DMS114 treated with DMSO at 0.1 percent for 48 hours (cell line): ENCODE measurements at regions not wholly inside any gene's neighbourhood (a gene's known extent, or its start where the extent isn't known, plus 50 kb on each side); places are given as distances from the start of the nearest gene placed in this dataset.

Experiments
- DNase-seq: peaks from one replicate; lab custom pipeline; 2025; ENCODE audit not compliant: unreplicated experiment; lab: John Stamatoyannopoulos, UW

DNA sequence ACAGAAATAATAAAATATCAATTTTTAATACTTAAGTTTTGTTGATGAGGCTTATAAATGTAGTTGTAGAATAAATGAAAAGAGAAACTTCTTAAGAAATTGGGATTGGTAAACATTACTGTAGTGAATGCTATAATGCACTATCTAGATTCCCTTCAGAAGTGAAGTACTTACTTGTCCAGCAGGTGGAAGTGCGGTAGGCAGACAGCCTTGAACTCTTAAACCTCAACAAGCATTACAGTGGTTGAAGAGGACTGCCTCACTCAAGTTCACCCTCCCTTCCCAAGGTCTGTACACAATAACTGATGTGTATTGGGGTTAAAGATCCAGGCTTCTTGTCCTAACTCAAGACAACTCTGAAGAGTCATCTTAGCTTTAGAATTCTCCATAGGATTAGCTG lies 931.0 kb upstream of the LRRTM1 start:
- no peak for DNase-seq

DNA sequence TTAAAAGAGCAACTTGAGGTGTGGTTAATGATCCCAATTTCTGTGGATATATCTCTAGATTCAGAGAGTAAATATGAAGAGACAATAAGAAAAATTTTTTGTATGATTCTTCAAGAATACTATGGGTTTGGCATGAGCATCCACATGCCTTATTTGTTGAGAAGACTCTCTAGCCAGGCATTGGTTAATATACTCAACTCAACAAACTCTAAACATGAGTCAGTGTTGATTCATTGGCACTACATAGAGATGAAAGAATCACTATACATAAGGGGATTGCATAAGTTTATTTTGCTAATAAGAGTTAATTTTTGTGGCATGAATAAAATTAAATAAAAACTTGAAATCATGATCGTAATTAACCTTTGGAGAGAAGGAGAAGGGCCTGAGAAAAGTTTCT lies 930.2 kb upstream of the LRRTM1 start:
- DNase-seq = no peak

DNA sequence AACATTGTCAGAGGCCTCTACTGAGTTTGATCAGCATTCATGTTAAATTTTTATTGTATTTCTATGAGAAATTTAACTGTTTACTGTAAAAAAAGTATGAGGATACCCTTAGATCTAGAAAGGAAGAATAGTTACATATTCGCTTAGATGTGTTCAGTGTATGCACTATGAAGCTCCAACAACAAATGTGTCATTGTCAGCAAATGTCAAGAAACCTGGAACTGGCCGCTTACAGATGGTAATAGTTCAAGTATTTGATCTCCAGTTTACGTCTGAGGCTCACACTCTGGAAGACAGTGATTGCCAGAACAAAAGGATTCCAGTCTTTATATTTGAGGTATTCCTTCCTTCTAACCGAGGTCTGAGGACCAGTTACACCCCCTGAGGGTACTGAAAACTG lies 921.2 kb upstream of the LRRTM1 start:
- no peak for DNase-seq

DNA sequence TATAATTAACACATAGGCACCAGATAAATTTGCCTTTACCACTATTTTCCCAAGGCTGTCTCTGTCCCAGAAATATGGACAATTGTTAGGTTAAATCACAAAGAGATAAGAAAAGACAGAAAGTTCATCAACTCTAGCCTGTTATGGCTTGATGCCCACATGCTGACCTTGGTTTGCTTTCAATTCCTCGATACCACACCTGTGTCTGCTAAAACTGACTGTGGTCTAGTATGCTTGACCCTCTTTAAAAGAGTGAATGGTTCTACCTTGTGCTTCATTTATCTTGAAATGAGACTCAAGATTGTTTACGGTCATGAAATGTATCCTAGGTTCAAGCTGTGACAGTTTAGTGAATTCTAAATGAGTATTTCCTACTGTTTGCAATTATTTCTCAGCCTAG lies 909.0 kb upstream of the LRRTM1 start:
- no peak for DNase-seq

DNA sequence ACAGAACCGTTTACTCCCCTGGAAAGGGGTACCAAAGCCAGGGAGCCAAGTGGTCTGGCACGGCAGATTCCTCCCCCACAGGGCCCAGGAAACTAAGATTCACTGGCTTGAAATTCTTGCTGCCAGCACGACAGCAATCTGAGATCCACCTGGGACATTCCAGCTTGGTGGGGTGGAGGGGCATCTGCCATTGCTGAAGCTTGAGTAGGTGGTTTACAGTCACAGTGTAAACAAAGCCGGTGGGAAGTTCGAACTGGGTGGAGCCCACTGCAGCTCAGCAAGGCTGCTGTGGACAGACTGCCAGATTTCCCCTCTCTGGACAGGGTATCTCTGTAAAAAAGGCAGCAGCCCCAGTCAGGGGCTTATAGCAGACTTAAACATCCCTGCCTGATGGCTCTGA lies 901.7 kb upstream of the LRRTM1 start:
- DNase-seq = no peak

DNA sequence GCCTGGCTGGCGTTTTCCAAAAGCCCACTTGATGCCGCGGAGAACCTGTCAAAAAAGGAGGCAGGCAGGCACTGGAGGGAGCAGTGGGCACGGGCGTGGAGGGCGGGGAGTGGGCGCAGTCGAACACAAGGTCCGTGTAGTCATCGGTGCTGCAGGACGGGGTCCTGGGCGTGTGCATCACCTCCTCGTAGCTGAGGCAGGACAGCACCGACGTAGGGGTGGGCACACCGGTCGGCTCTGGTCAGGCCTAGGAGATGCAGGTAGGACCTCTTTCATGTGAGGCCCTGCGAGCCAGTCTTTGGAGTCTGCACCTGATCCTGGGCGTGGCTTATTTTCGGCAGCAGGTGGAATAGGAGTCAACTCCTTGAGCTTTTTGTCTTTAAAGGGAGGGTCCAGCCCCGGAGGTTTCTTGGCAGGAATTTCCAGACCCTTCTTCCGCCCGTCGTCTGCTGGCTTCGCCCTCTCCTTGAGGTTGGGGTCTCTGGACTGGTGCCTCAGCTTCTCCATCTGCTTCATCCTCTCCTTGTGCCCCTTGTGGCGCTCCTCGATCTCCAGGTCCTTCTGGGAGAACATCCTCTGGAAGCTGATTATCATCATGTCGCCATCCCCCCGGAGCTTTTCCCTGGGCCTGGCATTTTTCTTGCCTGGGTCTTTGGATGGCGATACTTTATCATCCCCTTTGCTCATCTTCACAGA lies 892.5 kb upstream of the LRRTM1 start:
- no peak for DNase-seq

DNA sequence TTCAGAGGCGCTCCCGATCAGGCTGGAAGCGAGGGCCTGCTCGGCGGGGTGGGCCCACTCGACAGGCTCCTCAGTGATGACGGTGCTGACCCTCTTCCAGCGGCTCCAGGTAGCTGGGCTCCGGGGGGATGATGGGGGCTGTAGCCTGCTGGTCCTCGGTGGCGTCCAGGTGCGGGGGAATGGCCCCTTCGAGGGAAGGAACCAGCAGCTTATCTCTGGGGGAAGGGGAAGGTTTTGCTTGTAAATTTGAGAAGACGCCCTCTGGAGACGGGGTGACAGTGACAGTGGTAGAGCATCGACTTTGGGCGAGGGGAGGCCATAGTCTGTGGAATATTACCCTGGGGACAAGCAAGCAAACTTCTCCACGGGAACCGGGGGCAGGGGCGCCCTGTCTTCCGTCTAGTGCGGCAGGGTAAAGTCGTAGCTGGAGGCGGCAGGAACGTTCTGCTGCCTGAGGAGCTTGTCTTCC lies 891.9 kb upstream of the LRRTM1 start:
- no peak for DNase-seq

DNA sequence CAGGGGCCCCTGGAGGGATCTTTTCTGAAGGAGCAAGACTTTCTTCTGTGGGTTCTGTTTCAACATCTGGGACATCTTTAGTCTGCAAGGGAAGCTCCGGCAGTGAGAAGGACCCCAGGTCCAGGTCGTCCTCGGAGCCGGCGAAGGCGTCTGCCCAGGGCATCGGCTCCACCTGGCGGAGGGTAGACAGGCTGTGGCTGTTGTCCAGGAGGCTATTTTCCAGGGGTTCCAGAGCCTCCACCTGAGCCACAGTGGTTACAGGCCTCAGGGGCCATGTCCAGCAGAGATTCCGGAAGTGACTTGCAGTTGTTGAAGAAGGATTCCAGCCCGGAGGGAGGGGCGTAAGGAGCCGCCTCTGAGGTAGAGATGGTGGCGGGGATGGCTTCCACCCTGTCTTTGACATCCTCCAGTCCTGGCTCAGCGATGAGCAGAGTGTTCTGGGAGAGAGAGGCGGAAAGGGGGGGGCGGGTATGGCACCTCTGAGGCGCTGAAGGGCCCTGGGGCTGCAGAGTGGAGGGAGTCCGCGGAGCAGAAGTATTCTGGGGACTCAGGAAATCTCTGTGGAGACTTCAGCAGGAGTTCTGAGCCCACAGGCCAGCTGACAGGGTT lies 891.3 kb upstream of the LRRTM1 start:
- DNase-seq = no peak

DNA sequence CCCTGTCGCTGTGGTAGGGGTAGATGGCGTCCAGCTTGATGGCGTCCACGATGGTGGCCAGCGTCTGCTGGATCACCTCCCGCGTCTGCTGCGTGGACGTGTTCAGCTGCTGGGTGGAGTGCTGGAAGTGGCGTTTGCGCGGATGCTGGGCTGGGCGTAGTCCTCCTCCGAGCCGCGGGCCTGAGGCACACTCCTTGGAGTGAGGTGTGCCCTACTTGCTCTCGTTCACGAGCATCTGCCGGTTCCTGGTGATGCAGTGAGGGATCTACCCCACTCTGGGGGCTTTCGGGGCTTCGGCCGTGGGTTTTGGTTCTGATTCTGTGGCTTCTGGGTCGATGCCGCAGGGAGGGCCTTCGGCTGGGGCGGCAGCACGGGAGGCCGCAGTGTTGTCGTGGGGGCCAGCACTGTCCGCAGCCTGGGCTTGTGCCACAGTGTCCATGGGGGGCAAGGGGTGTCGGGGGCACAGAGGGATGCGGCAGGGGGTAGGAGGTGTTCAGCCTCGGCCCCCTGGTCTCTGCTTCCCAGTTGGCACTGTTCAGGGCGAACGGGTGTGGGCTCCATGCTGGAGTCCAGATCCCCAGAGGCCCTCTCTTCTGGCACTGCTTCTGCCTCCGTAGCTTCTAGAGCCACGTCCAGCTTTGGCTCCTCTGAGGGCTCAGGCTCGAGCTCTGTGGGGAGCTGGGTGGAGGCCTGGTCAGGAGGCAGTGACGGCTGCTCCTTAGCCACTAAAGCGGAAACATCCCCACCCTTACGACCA lies 890.6 kb upstream of the LRRTM1 start:
- DNase-seq = no peak

DNA sequence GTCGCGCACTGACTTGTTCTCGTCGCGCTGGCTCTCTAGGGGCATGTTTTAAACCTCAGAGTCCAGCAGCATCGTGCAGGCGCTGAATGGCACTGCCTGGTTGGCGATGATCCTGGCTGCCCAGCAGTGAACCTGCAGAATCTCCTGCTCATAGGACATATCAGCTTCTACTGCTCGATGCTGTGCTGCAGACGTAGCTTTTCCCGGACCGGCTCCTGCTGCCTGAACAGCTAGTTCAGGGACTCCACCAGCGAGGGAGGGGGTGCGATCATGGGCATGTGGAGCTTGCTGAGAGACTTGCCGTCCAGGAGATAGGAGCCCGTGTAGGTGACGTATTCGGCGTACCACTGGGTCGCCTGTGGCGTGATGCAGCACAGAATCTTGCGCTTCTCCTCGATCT lies 890.0 kb upstream of the LRRTM1 start:
- no peak for DNase-seq

DNA sequence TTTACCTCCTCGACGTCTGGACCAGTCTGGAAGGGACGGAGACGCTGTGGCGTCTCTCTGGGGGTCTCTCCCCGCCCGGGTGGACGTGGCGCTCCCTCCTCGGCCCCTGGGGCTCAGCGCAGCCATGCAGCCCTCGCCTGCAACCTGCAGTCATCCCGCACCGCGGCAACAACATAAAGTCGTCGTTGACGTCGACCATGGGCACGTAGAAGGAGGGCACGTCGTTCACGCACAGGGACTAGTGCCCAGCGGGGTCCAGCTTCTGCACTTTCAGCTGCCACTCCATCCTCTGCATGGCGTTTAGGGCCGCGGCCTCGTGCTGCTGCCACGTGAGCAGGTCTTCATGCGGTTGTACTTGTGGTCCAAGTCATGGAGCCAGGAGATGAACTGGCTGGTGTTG lies 889.6 kb upstream of the LRRTM1 start:
- DNase-seq = no peak

DNA sequence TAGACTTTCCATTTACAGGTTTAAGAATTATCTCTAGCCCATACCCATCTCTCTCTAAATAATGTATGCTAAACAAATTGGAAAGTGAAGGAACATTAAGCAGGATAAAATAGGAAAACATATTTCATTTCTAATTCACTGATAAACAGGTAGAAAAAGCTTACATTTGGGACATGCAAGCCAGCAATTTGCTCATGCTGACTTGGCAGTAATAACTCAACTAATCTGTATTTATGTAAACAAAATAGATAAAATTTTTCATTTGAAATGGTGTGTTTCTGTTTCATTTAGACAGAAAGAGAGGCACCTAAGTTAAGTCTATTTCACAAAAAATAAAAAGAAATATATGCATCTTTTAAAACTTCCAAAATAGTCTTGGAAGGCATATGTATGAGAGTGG lies 877.3 kb upstream of the LRRTM1 start:
- no peak for DNase-seq

DNA sequence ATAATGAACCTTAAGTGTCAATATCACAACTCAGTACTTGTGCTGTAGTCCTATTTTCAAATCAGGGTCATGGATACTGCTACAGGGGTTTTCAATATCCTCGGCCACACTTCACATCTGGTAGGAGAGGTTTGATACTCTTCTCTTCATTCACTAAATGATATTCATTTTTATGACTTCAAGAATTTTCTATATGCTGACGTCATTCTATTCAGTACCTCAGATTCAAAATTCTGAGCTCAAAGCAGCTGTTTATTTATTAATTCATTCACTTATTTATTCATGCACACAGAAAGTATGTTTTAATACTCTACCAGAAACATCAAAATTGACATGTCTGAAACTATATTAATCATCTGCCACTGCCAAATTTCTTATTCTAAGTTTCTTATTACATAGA lies 866.9 kb upstream of the LRRTM1 start:
- DNase-seq = no peak

DNA sequence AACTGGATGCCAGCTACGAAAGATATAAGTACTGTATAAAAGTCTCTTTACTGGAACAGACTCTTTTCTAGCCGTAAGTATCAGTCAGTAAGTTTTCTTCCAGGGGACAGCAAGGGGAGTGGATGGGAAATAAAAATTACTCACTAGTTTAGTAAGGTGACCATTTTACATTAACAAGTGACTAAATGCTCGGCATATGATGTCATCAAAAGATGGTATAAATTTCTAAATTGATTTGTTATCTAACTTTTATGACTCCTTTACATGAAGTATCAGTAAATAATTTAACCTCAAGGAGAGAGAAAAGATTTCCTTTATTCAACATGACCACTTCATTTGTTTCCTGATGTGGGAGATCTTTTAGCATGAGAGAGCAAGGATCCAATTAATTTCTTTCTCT lies 859.0 kb upstream of the LRRTM1 start:
- no peak for DNase-seq

DNA sequence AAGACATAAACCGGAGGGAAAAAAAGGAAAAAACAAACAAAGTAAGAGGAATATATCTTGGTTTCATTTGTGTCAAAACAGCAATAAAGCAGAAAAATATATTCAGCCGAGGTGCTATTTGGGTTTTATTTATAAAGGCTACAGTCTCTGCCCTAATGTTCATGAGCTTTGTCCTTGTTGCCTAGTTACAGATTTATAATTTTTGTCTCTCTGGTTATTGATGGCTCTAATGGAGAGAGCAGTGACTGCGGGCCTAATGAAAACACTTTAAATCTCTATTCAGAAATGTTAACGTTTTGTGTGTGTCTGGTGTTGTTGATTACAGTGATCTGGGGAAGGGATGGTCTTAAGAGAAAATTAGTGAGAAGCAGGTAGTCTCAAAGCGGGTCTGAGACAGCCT lies 854.0 kb upstream of the LRRTM1 start:
- no peak for DNase-seq

DNA sequence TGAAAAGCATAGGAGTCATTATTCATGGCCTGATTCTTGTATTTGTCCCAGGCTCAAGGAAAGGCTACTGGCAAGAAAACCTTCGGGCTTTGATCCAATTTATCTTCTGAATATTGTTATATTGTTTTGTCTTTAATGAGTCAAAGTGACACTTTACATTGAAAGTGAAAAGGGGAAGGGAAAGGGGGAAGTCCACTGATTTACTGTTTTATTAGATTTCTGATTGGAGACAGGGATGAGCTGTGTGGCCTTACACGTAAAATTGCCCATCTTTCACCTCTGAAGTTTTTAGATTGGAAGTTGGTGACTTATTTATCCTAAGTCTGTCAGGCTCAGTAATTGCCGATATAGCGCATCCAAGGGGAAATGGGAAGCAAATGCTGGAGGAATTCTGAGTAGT lies 843.8 kb upstream of the LRRTM1 start:
- no peak for DNase-seq

DNA sequence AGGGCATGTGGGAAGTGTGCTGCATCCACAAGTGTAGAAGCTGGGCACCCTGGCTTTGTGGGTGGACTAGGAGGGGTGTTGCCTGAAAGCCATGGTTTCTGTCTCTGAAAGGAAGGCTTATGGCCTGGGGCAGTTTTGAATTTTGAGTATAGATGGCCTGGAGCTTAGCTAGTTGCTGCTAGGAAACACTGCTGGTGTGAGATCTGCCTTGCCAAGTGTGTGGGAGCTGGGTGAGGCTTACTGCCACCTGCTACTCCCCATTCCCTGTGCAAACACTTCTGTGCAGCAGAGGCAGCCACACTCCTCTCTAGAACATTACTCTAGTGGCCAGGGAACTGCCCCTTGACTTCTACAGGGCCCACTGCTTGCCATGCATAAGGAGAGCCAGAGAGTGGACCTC lies 831.7 kb upstream of the LRRTM1 start:
- DNase-seq = no peak

DNA sequence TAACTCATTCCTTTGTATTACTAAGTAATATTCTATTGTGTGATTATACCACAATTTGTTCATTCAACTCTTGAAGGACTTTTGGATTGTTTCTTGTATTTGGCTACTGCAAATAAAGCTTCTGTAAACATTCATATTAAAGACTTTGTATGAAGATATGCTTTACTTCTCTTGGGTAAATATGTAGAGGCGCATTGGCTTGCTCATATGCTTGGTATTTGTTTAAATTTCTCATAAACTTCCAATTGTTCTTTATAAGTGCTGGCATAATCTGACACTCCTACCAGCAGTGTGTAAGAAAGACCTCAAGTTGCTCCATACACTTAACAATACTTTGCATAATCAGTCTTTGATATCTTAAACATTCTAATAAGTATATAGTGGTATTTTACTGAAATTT lies 792.8 kb upstream of the LRRTM1 start:
- no peak for DNase-seq

DNA sequence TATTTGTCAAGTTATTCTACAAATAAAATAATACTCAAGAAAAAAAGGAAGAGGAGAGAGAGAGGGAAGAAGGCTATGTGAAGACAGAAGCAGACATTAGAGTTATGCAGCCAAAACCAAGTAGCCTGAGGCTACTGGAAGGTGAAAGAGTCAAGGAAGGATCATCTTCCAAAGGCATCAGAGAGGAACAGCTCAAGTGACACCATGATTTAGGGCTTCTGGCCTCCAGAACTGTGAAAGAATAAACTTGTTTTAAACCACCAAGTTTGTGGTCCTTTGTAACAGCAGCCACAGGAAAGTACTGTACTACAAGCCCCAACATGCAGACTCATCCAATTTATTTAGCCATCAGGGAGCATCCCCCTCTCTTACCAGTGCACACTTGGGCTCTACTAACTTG lies 788.5 kb upstream of the LRRTM1 start:
- no peak for DNase-seq

DNA sequence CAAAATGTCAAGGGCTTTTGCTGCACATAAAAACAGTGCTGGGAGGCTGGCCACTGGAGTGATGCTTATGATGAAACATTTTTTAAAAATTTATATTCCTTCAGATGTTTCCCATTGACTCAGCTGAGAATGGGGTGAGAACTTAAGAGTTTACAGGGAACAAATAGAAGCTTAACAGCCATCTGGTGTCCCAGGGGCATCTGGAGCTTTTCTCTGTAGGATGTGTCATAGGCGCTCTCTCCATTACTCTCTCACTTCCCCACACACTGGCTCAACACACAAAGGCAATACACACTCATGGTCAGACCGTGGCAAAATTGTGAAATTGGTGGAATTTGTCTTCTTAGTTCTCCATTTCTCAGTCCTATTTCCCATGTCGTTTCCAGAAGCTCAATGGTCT lies 783.1 kb upstream of the LRRTM1 start:
- no peak for DNase-seq

DNA sequence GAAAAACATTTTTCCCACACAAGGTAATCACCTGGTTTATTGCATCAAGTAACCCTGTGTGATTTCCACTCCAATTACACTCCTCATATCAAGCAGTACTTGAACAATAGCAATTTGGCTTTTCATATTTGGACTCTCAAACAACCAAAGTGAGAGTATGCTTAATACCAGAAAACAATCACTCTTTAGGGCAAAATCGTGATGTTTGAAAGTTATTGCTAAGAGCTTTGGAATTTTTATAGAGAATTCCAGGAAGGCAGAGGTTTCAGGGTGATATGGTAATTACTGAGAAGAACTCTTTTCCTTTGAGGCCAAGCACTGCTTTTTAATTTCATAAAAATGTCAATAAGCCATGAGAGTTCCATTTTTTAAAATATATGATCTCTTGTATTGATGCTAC lies 779.5 kb upstream of the LRRTM1 start:
- DNase-seq = no peak

DNA sequence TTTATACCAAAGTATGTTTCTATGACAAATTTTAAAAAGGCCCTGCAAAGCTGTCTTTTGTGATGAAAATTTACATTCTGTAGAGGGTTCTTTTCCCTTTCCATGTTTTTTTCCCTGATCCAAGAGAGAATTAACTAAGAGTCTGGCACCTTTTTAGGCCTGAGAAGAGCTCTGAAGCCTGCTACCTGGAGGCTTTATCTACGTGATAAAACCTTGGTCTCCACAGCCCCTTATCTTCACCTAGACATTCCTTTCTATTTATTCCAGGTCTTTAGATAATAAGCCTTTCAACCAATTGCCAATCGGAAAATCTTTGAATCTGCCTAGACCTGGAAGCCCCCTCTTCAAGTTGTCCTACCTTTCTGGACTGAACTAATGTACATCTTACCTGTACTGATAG lies 774.1 kb upstream of the LRRTM1 start:
- no peak for DNase-seq
